GM18868 (cell line): ENCODE measurements at regions not wholly inside any gene's neighbourhood (a gene's known extent, or its start where the extent isn't known, plus 50 kb on each side); places are given as distances from the start of the nearest gene placed in this dataset.
"Not testable (repeated sequence)": the region's sequence is repeated elsewhere in the genome, so short reads cannot be mapped to it uniquely, and the experiment has no call there.

Experiments used
- ATAC-seq: cut with Tn5 transposase; IDR thresholded peaks from one replicate; pipeline ENCODE4 v1.9.1; 2021; ENCODE audit warnings: mild to moderate bottlenecking, moderate library complexity; ENCODE audit not compliant: unreplicated experiment

DNA sequence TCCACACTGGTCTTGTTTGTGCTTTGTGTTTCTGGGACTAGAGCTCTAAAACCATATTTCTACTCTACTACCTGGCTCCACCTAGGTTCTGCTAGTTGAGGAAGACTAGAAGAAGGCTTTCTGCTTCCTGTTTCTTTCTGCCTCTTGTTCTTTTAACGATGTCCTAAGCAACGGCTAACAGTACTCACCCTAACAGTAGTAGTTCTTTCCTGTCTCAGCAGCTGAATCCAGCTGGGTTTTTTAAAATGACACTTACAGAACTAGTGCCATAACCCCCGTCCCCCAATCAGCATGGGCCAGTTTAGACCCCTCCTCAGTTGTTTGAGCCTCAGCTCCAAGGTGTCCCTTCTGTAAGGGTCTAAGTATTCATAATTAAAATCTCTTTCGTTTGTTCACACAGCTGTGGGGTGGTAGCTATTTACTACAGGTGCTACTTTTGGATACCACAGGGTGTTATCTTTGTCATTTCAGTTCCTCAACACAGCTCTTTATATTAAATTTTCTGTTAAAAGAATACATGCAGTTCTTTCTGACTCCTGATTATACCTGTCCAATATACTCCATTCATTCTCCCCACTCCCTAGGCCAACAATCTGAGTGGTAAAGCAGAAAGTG is 790.2 kb downstream of the DHX35 start:
- no peak for ATAC-seq

DNA sequence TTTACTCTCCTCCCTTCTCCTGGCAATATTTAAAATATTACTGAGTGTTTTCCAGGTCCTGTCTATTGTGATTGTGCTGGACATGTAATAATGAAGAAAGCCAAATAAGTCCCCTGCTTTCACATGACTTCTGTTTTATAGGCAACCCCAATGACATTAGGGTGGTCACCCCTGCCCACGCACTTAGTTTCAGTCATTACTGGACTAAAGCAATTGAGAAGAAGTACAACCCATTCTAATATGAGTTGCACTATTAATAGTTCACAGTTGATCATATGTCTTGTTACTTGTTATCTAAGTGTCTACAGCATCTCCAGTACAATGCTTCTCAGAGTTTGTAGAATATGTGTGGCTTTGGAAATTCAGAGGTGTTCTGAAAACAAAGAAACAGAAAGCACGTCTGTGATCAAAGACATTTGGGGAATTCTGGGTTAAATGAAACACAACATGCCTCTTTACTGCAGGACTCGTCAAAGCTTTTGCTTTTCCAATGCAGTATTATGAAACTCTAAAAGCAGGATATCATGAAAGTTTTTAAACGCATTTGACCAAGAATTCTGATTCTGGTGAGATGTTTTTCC is 789.5 kb downstream of the DHX35 start:
- no peak for ATAC-seq

DNA sequence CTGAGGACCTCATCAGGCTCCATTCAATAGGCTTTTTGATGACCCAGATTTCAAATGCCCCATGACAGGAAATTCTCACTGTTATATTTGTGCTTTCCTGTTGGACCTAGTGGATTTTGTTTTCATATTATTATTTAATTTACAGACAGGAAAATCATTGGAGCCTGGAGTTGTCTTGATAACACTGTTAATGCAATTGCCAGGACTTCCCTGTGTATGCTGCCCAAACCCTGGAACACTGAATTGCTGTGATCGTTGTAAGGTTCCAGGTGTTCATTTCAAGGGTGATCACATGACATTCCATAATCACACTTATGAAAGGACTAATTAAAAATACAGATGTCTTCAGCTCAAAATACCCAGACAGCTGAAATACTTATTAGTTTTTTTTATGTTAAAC is 783.2 kb downstream of the DHX35 start:
- ATAC-seq, result no peak

DNA sequence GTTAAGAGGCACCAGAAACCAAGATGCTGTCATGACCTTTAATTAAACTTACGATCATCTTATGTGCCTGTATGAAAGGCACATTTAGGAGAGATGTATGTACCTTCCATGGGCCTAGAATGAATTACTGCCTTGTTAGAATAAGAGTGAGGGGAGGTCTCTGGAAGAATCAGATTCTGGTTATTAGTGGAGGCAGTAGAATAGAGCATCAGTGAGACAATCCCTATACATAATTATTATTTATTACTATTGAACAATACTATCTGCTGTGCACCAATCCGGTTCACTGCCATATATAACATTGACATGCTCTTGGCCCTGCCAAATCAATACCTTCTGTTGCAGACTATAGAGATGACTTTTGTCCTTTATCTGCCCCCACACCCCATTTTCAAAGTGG is 776.5 kb downstream of the DHX35 start:
- ATAC-seq, result no peak

DNA sequence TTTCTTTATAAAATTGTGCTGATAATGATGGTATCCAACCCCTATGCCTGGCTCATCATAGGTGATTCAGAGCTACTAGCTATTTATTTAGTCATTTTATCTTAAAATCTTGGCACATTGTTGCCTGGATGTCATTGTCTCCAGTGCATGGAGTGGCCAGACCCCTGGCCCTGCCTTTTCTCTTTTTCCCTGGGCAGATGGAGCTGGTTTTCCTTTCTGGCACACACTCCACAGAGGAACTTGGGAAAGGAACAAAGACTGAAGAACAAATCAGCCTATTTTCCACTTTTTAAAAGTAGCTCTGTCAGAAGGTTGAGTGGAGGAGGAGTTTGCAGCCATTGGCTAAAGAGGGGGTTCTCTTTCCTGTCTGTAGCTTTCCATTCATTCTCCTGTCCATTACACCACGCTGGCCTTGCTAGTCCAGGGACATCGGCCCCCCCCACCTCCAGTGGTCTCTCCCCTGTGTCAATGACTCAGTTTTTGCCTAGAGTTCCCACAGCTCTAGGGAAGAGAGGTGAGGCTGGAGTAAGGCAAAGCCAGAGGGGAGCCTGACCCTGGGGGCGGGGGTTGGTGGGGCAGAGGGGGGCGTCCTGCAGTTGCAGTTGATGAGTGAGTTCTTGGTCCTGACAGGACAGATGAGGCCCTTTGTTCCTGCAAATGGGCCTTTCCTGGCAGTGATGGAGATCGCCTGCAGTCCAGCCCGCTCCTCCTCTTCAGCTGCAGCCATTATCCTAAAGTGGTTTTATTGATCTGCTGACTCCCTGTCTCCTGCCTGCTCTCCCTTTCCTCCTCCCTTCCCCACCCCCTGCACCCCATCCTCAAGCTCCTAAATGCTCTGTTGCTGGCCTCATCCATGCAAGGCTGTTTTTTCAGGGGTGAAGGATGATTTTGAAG is 774.5 kb downstream of the DHX35 start:
- no peak for ATAC-seq

DNA sequence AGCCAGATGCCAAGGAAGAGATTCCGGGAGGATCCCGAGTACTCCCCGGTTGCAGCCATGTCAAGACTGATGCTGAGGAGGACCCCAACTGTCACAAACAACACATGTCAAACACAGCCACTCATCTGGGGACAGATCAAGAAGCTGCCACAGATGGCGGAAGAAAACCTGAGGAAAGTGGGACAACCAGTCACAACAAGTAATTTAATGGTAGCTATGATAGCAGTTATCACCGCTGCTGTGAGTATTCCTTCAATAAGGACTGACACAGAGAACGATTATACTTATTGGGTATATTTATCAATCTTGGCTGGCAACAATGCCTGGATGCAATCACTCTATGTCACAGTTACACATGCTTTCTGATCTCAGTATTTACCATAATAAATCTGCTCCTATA is 763.4 kb downstream of the DHX35 start:
- ATAC-seq, result not testable (repeated sequence)

DNA sequence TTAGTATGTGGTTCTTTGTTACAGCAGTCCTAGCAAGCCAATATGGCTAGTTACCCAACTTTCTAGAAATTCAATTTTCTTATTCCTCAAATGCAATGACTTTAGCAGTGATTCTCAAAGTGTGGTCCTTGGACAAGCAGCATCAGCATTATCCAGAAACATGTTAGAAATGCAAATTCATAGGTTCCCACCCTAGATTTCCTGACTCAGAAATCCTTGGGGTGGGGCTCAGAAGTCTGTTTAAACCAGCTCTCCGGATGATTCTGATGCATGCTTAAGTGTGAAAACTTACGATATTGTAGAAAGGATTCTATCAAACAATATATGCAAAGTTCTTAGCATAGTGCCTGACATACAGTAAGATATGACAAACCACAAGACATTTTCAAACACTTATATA is 757.1 kb downstream of the DHX35 start:
- no peak for ATAC-seq

DNA sequence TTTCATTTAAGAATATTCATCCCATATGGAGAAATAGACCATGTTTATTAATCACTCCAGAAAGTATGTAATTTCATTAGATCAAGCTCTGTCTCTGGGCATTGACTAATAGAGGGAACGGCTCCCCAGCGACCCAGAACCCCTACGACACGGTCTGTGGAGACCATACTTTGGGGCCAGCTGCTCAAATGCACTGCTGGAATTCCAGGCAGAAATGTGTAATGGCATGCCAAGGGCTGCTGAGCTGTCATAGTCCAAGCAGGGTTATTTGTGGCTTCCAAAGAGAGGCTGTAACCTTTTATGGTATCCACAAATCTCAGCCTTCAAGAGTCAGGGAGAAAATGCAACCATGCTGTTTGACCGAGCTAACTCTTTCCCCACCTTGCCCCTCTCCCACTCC is 755.8 kb downstream of the DHX35 start:
- ATAC-seq, result no peak

DNA sequence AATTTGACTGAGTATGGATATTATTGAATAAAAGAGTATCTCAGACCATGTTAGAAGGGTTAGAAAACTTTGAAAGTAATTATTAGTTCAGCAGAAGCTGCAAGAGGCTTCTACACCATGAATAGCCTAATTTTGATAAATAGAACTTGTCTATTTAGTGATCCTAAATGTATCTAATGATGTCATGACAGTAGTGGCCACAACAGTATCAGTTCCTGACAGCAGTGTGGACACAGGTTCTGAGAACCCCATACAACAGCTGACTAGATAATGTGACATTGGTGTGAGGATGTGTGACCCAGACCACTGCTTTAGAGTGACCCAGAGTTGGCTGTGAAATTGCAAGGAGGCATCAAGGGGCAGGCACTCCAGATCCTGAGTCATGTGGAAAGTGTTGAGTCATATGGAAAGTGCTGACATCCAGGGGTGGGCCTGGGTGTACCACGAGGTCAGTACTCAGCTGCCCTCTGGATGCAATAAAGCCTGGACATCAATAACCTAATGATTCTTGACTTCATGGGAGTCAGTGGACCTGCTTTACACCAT is 754.7 kb downstream of the DHX35 start:
- no peak for ATAC-seq

DNA sequence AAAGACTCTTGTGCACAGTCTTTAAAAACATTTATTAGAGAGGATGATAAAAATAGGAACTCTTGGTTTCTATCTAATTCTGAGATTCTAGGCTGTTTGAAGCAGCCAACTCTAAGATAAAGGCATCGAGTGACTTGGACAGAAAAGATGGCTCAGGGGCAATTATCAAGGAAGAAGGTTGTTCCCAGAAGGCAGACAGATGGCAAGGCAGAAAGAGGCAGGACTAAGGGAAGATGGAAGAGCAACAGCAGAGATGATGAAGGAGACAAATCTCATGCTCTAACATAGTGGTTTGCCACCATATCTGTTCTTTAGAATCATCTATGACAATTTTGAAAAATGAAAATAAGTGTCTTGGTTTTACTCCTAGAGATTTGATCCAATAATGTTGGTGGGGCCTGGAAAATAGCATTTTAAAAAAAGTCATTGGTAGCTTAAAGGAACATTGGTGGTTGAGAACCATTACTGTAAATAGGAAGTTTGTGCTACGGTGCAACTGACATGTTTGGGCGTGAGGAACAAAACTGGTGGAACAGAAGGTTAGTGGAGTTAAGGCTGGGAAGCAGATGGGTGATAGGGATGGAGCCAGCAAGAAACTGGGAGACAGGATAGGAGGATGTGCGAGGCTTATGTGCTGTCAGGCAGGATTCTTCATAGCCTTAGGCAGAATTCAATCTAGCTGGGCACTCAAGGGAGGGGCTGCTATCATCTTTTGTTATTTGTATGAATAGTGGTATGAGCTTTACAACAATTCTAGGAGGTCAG is 751.1 kb downstream of the DHX35 start:
- ATAC-seq, result no peak

DNA sequence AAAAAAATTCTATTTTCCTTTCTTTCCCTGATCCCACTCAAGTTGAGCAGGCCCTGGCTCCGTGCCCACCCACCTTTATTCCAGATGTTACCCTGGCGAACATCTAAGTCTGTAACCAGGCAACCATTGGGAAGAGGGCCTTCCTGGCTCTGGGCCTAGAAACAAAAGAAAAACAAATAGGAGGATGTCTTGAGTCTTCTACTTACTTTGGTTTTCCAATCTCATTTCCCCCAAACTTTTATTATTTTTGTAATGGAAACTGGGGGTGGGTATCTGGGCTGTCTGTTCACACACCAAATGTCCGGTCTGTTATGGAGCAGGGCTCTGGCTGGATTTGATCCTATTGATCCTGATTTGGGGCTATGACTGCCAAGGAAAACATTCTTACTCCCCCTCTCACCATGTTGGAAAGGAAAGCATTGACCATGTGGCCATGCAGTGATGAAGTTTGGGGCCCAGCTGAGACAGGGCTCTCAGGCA is 744.1 kb downstream of the DHX35 start:
- no peak for ATAC-seq

DNA sequence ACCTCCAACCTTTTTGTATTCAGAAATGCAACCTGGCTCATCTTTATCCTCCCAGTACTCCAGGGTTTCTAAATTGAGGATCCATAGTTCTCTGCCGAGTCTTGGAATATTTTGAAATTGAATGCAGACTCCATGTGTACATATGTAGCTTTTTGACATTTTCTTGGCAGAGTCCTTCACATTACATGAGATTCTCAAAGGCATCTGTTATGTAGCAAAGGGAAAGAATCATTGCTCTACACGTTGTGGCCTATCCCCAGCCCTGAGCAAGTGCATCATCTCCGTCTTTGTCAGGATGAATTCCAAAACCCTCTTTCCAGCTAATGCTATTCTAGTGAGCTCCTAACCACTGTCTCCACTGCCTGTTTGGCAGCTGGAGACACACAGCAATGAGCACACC is 742.9 kb downstream of the DHX35 start:
- no peak for ATAC-seq

DNA sequence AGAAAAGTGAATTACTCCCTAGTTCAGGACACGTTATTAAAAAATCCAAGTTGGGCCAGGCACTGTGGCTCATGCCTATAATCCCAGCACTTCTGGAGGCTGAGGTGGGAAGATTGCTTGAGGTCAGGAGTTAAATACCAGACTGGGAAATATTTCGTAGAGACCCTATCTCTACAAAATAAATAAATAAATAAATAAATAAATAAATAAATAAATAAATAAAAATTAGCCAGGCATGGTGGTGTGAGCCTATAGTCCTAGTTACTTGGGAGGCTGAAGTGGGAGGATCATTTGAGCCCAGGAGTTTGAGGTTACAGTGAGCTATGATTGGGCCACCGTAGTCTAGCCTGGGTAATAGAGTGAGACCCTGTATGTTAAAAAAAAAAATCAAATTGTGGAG is 741.2 kb downstream of the DHX35 start:
- ATAC-seq, result not testable (repeated sequence)

DNA sequence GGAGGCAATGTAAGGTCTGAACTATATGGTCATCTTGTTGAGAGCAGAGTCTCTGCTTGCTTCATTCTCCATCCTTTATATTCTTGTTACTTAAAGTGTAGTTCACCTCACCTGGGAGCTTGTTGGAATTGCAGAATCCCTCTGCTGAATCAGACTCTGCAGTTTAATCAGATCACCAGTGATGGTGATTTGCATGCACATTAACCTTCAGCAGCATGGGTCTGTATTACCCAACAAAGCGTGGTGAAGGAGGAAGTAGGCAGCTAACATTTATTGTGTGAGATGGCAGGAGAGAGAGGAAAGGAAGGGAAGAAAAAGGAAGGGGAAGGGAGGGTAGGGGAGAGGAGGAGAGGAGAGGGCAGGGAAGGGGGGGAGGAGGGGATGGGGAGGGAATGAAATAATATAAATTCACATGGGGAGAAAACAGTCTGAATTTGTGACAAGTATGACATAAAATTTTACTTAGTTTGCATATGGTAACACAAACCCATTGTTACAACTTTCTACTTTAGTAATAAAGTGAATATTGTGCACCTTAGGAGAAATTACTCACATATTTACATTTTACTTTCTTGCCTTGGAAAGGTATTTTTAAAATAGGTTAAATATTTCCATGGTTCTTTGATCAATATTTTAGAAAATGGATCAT is 740.7 kb downstream of the DHX35 start:
- ATAC-seq, result no peak

DNA sequence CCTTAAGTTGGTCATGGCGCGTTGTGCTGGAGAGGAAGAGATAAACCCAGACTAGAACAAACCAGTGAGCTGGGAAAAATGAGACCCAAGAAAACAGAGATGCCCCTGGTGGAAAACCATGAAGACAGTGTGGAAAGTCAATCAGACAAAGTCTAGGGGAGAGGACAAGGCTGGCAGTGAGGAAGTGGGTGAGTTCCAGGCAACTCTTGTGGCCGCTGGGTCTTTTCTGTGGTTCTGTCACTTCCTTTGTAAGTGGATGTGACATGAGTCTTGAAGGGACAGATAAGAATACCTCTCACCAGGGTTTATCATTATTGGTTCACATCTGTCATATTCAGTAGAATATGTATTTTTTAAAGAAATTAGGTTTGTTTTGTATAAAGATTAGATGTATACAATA is 738.4 kb downstream of the DHX35 start:
- no peak for ATAC-seq

DNA sequence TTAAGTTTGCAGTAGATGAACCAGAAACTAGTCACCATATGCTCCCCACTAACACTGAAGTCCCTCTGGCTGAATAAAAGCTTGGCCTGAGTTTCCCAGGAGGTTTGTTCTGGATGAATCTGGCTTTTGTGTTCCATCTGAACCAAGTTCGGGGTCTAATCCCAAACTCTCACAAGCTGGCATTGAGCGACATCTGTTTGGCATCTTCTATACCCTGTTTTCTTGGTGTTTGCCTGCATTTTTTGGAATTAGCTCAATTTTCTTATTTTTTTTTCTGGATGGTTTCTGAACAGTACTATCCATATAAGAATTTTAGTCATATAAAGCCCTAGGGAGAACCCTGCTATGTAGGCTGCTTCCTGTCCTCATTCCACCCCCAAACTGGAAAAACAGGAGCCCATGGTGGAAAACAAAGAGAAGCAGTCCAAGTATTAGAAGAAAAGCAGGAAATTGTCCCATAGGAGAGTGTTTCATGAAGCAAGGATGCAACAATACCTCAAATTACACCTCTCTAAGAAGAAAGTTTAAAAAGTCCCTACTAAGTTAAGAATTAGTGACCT is 737.1 kb downstream of the DHX35 start:
- no peak for ATAC-seq

DNA sequence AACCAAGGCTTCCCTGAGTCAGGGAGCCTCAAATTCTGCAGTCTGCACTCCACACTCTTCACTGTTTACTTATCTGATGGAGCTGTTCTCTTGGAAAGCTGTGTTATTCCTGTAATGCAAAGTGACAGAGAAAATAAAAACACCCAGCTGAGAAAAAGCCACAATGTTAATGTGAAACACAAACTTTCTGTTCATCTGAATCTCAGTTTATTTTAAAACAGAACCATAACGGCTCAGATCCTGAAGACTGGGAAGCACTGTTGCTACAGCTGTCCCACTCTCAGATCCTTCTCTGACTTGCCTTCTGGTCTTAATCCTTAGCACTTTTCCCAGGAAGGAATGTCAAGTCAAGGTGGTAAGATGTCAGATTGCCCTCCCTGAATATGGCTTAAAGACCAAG is 736.6 kb downstream of the DHX35 start:
- ATAC-seq, result no peak

DNA sequence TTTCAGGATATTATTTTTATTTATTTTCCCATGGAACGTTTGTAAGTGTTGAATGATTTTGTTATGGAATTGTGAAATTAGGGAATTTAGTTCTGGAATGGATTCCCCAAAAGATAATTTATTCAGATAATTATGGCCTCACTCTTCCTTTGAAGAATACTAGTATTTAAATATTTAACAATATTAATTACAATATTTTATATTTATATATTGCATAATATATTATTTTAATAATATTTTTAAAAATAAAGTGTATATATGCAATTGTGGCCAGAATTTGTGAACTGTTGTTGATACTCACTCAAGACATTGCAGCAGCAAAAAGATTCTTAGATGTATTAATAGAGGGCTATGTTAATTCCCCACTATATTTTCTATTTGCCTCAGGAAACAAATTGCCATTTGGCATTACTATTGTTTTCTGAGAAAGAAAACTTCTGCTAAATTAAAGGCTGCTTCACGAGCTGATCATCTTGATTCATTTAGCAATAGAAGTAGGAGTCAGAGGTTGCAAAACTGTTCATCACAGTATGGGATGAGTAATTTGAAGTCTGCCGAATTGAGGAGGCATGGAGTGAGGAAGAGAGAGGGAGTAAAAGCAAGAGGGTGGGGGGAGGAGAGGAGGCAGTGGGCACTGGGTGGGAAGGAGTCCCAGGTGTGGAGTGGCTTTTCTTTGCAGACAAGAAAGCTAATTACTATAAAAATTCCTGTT is 729.2 kb downstream of the DHX35 start:
- no peak for ATAC-seq

DNA sequence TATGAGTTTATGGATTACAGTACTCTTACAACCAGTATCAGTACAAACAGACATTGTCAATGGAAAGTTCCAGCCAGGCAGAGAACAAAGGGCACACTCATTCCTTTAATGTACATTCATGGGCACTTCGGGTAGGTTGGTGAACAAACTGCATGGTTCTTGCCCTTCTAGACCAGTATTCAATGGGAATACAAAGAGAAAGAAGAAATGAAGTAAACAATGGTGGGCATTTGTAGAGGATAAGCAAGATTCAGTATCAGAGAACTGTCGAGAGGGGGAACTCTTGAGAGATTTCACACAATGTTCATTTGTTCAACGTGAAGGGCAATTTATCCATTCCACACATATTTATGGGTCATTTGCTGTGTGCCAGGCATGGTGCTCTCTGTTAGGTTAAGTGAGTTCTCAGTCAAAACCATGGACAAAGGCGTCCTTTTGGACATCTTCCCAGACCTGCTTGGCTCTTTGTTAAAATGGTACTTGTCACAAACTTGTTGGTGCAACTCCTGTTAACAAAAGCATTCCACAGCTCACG is 714.8 kb downstream of the DHX35 start:
- ATAC-seq, result no peak
